ENCODE measurements at regions not wholly inside any gene's neighbourhood (a gene's known extent, or its start where the extent isn't known, plus 50 kb on each side); places are given as distances from the start of the nearest gene placed in this dataset.
"Not testable (repeated sequence)": the region's sequence is repeated elsewhere in the genome, so short reads cannot be mapped to it uniquely, and the experiment has no call there.

DNA sequence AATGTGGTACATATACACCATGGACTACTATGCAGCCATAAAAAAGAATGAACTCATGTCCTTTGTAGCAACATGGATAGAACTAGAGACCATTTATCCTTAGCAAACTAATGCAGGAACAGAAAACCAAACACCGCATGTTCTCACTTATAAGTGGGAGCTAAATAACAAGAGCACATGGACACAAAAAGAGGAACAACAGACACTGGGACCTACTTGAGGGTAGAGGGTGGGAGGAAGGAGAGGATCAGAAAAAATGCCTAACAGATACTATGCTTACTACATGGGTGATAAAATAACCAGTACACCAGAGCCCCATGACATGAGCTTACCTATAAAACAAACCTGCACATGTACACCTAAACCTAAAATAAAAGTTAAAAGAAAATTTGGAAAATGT, 82.0 kb upstream of the ADRB2 start:
- not testable (repeated sequence) for TF ChIP-seq YY1 (IDR thresholded peaks at IDR 0.05); CTCF (IDR thresholded peaks at IDR 0.05; ENCODE audit: low read depth, low read length, missing input control); ATF3 (IDR thresholded peaks at IDR 0.05); RAD21 (IDR thresholded peaks at IDR 0.05); JUND (IDR thresholded peaks at IDR 0.05)

Data from liver (tissue), 3 donors.